Karpas-422 (cell line): ENCODE measurements at regions not wholly inside any gene's neighbourhood (a gene's known extent, or its start where the extent isn't known, plus 50 kb on each side); places are given as distances from the start of the nearest gene placed in this dataset.

ENCODE experiments used
- DNase-seq: peaks from one replicate; pipeline ENCODE4 v3.0.0-alpha.2; 2015
- H2AFZ ChIP-seq: fragments of 200-600 bp; sonication (generic); 2 replicates; pipeline ENCODE4 v1.6.1; 2014; ENCODE audit warnings: antibody characterized with exemption, low read length, mixed read lengths
- H3K27ac ChIP-seq: fragments of 200-600 bp; sonication (generic); 2 replicates; pipeline ENCODE4 v1.5.1; 2014; ENCODE audit warnings: mild to moderate bottlenecking, low read length, moderate library complexity
- H3K27me3 ChIP-seq: fragments of 200-600 bp; sonication (generic); 2 replicates; pipeline ENCODE4 v1.6.1; 2014; ENCODE audit warnings: low read length, mixed read lengths
- H3K36me3 ChIP-seq: fragments of 200-600 bp; sonication (generic); 2 replicates; pipeline ENCODE4 v1.6.1; 2014; ENCODE audit warnings: low read length, mixed read lengths; ENCODE audit not compliant: insufficient read depth
- H3K4me1 ChIP-seq: fragments of 200-600 bp; sonication (generic); 2 replicates; pipeline ENCODE4 v1.6.1; 2014; ENCODE audit warnings: mild to moderate bottlenecking, low read length, mixed read lengths
- H3K4me2 ChIP-seq: fragments of 200-600 bp; sonication (generic); 2 replicates; pipeline ENCODE4 v1.6.1; 2014; ENCODE audit warnings: low read length, low read depth, mild to moderate bottlenecking; ENCODE audit not compliant: poor library complexity, severe bottlenecking
- H3K4me3 ChIP-seq: fragments of 200-600 bp; sonication (generic); 2 replicates; pipeline ENCODE4 v1.5.1; 2014; ENCODE audit warnings: mild to moderate bottlenecking, antibody characterized with exemption, low read length, mixed read lengths
- H3K79me2 ChIP-seq: fragments of 200-600 bp; sonication (generic); 2 replicates; pipeline ENCODE4 v1.6.1; 2014; ENCODE audit warnings: mild to moderate bottlenecking, low read length, mixed read lengths
- H3K9ac ChIP-seq: fragments of 200-600 bp; sonication (generic); 2 replicates; pipeline ENCODE4 v1.6.0; 2014; ENCODE audit warnings: low read length
- H3K9me2 ChIP-seq: fragments of 200-600 bp; sonication (generic), shearing (Covaris generic); replicated peaks from 2 replicates; pipeline ENCODE4 v1.6.0; 2014; ENCODE audit warnings: mild to moderate bottlenecking, low read length, moderate library complexity; ENCODE audit not compliant: insufficient read depth
- H3K9me3 ChIP-seq: fragments of 300-700, 200-600 bp; sonication (generic); 2 replicates; pipeline ENCODE4 v1.6.1; 2014; ENCODE audit warnings: low read length, mixed read lengths
- H4K20me1 ChIP-seq: fragments of 200-600 bp; sonication (generic); 2 replicates; pipeline ENCODE4 v1.6.1; 2014; ENCODE audit warnings: mild to moderate bottlenecking, antibody characterized with exemption, low read length, low read depth; ENCODE audit not compliant: insufficient read depth

DNA sequence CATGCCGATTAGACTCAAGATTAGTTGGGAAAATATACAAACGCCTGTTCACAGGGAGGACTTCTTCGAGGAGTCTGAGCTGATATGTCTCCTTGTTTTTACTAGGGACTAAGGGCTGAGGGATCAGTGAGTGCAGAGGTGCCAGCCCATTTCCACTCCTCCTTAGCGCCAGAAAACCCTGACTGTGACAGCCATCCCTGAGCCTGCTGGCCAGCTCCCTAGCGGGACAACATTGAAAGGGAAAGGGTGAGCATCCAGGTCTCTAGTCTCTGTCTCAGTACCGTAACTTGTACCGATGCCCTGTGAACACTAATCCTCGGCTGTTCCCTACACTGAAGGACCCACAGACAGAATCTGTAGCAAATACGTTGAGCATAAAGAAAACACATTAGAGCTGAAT is 243.4 kb downstream of the WNT5A start:
- Histone ChIP-seq H3K27ac (no peak overlapping the region), H3K4me3 (no peak overlapping the region), H3K9me2 (no peaks in the 10 kb centered on the region), H4K20me1 (no peaks in the 10 kb centered on the region), H3K79me2 (no peaks in the 10 kb centered on the region), H3K9me3 (no peaks in the 10 kb centered on the region), H2AFZ (no peak overlapping the region), H3K27me3 (no peaks in the 10 kb centered on the region), H3K9ac (no peak overlapping the region), H3K36me3 (no peaks in the 10 kb centered on the region), H3K4me2 (no peak overlapping the region), H3K4me1 (no peaks in the 10 kb centered on the region)
- DNase-seq = no peak

DNA sequence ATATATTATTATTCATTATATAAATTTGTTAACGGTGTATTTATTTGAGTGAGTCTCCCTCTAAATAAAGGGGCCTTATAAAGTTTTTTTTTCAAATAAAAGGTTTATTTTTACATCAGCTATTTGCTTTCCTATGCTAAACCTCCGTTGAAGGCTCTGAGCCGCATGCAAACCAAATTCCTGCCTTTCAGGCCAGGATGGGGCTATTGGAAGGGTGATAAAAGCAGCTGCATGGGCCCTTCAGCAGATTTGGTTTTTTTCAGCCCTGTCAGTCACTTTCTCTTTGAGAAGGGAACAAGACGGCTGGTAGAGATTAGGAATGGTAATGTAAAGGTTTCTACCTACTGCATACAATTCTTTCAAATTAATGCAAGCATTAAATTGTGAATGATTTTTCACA is 244.2 kb downstream of the WNT5A start:
- Histone ChIP-seq H3K36me3 (no peaks in the 10 kb centered on the region), H4K20me1 (no peaks in the 10 kb centered on the region), H3K27me3 (no peaks in the 10 kb centered on the region), H3K4me3 (no peak overlapping the region), H3K27ac (no peak overlapping the region), H2AFZ (no peak overlapping the region), H3K9me2 (no peaks in the 10 kb centered on the region), H3K9me3 (no peaks in the 10 kb centered on the region), H3K79me2 (no peaks in the 10 kb centered on the region), H3K4me2 (no peak overlapping the region), H3K4me1 (no peaks in the 10 kb centered on the region), H3K9ac (no peak overlapping the region)
- no peak for DNase-seq

DNA sequence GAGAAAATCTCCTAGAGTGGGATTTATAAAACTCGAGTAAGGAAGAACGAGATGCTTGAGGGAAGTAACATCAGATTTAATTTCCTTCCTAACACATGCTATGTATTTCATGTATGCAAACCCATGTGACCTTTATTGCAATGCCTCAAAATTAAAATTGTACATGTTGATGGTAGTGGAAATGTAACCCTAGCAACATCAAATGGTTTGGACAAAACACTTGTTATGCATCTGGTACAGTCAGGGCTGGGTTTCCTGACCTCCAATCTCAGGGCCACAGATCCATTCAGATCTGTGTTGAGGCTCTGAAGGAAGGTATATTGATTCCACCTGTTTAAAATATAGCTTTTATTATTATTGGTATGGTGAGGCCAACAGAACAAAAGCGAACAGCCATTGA is 246.0 kb downstream of the WNT5A start:
- Histone ChIP-seq H3K36me3 (no peaks in the 10 kb centered on the region), H4K20me1 (no peaks in the 10 kb centered on the region), H3K9me3 (no peaks in the 10 kb centered on the region), H3K79me2 (no peaks in the 10 kb centered on the region), H2AFZ (no peak overlapping the region), H3K4me2 (no peak overlapping the region), H3K9ac (no peak overlapping the region), H3K27me3 (no peaks in the 10 kb centered on the region), H3K9me2 (no peaks in the 10 kb centered on the region), H3K4me3 (no peak overlapping the region), H3K4me1 (no peaks in the 10 kb centered on the region), H3K27ac (no peak overlapping the region)
- no peak for DNase-seq

DNA sequence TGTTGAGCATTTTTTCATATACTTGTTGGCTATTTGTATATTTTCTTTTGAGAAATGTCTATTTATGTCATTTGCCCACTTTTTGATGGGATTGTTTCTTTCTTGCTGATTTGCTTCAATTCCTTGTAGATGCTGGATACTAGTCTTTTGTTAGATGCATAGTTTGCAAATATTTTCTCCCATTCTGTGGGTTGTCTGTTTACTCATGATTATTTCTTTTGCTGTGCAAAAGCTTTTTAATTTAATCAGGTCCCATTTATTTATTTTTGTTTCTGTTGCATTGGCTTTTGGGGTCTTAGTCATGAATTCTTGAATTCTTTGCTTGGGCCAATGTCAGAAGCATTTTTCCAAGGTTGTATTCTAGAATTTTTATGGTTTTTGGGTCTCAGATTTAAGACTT is 251.7 kb downstream of the WNT5A start:
- no peaks in the 10 kb centered on the region for H3K27me3 ChIP-seq
- H3K9me2 ChIP-seq = no peaks in the 10 kb centered on the region
- no peak overlapping the region for H3K27ac ChIP-seq
- H3K9ac ChIP-seq = no peak overlapping the region
- no peaks in the 10 kb centered on the region for H4K20me1 ChIP-seq
- H3K79me2 ChIP-seq = no peaks in the 10 kb centered on the region
- no peaks in the 10 kb centered on the region for H3K4me1 ChIP-seq
- H3K4me3 ChIP-seq = no peak overlapping the region
- no peaks in the 10 kb centered on the region for H3K36me3 ChIP-seq
- no peak overlapping the region for H3K4me2 ChIP-seq
- H2AFZ ChIP-seq = no peak overlapping the region
- DNase-seq = no peak
- no peaks in the 10 kb centered on the region for H3K9me3 ChIP-seq

DNA sequence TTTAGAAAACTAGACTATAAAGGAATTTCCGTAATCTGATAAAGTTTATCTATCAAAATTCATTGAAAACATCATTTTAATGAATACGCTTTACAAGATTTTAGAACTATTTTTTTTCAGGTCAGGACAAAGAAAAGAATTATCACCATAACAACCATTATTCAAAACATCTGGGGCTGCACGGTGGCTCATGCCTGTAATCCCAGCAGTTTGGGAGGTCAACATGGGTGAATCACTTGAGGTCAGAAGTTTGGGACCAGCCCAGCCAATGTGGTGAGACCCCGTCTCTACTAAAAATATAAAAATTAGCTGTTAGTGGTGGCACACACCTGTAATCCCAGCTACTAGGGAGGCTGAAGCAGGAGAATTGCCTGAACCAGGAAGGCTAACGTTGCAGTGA is 260.4 kb downstream of the WNT5A start:
- Histone ChIP-seq H3K27me3 (no peaks in the 10 kb centered on the region), H3K4me3 (no peak overlapping the region), H2AFZ (no peak overlapping the region), H4K20me1 (no peaks in the 10 kb centered on the region), H3K9ac (no peak overlapping the region), H3K4me1 (no peaks in the 10 kb centered on the region), H3K79me2 (no peaks in the 10 kb centered on the region), H3K9me2 (no peaks in the 10 kb centered on the region), H3K4me2 (no peak overlapping the region), H3K27ac (no peak overlapping the region), H3K9me3 (no peaks in the 10 kb centered on the region), H3K36me3 (no peaks in the 10 kb centered on the region)
- DNase-seq = no peak

DNA sequence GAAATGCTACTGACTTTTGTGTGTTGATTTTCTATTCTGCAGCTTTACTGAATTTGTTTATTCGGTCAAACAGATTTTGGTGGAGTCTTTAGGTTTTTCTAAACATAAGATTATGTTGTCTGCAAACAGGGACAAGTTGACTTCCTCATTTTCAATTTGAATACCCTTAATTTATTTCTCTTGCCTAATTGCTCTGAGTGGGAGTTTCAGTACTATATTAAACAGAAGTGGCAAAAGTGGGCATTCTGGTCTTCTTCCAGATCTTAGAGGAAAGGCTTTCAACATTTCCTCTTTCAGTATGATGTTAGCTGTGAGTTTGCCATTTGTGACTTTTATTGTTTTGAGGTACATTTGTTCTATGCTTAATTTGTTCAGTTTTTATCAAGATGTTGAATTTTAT is 268.5 kb downstream of the WNT5A start:
- Histone ChIP-seq H3K9me2 (no peaks in the 10 kb centered on the region), H3K4me3 (no peak overlapping the region), H3K79me2 (no peaks in the 10 kb centered on the region), H3K27ac (no peak overlapping the region), H3K4me2 (no peak overlapping the region), H4K20me1 (no peaks in the 10 kb centered on the region), H3K36me3 (no peaks in the 10 kb centered on the region), H3K9ac (no peak overlapping the region), H3K27me3 (no peaks in the 10 kb centered on the region), H3K4me1 (no peaks in the 10 kb centered on the region), H3K9me3 (no peaks in the 10 kb centered on the region), H2AFZ (no peak overlapping the region)
- DNase-seq = no peak

DNA sequence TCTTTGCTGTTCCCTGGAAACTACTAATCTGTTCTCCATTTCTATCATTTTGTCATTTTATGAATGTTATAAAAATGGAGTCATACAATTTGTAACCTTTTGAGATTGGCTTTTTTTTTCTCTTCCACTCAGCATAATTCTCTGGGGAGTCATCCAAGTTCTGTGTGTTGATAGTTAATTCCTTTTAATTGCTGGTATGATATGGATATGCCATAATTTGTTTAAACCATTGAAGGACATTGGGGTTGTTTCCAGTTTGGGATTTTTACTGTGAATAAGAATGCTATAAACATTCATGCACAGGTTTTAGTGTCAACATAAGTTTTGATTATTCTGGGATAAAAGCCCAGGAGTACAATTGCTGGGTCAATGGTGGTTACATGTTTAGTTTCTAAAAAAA is 279.4 kb downstream of the WNT5A start:
- Histone ChIP-seq H3K27me3 (no peaks in the 10 kb centered on the region), H4K20me1 (no peaks in the 10 kb centered on the region), H3K27ac (no peak overlapping the region), H3K9me2 (no peaks in the 10 kb centered on the region), H2AFZ (no peak overlapping the region), H3K4me1 (no peaks in the 10 kb centered on the region), H3K4me3 (no peak overlapping the region), H3K9ac (no peak overlapping the region), H3K4me2 (no peak overlapping the region), H3K79me2 (no peaks in the 10 kb centered on the region), H3K36me3 (no peaks in the 10 kb centered on the region), H3K9me3 (no peaks in the 10 kb centered on the region)
- no peak for DNase-seq

DNA sequence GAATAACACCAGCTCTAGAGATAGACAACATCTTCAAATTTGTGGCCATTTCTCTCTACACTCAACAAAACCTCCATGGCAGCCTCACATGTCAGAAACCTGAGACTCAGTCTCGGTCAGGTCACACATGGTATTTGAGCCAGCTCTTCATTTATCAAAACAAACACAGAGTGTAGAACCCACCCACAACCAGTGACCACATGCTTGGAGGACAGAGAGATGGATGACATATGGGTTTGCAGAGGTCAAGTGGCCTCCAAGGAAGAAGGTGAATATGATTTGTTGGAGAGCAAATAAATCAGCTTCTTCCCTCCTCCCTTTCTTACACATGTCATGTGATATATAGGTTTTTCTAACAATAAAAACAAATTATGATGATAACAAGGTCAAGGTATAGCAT is 278.1 kb upstream of the LRTM1 start:
- Histone ChIP-seq H3K9me2 (no peaks in the 10 kb centered on the region), H3K4me3 (no peak overlapping the region)
- no peak for DNase-seq

DNA sequence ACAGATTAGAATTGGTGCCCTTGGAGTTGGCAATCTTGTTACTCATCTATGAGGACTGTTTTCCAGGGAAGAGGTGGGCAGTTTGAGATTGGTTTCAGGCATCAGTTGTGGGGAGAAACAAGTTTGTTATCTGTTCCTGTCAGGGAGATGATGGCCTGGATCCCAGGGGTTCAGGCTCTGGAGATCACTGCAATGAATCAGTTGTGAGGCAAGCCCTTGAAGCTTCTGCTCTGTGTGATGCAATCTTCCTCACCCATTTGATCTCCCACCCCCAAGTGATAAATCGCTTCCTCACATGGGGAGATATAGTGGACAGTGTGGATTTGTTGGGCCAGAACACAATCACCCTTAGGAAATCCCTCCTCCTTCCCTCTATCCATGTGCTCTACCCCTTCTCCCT is 276.6 kb upstream of the LRTM1 start:
- Histone ChIP-seq H3K9me2 (no peaks in the 10 kb centered on the region), H3K4me1 (no peaks in the 10 kb centered on the region), H3K36me3 (no peaks in the 10 kb centered on the region), H3K27ac (no peak overlapping the region), H3K27me3 (no peaks in the 10 kb centered on the region), H3K4me2 (no peak overlapping the region), H3K9ac (no peak overlapping the region), H2AFZ (no peak overlapping the region), H3K9me3 (no peaks in the 10 kb centered on the region), H4K20me1 (no peaks in the 10 kb centered on the region), H3K79me2 (no peaks in the 10 kb centered on the region), H3K4me3 (no peak overlapping the region)
- DNase-seq = no peak

More for the DNA sequence above, 278.1 kb upstream of the LRTM1 start:
- Histone ChIP-seq H3K4me2 (no peak overlapping the region), H3K9me3 (no peaks in the 10 kb centered on the region), H3K27ac (no peak overlapping the region), H3K36me3 (no peaks in the 10 kb centered on the region), H3K4me1 (no peaks in the 10 kb centered on the region), H3K27me3 (no peaks in the 10 kb centered on the region), H3K9ac (no peak overlapping the region), H2AFZ (no peak overlapping the region), H3K79me2 (no peaks in the 10 kb centered on the region), H4K20me1 (no peaks in the 10 kb centered on the region)
